Neuron (in vitro differentiated cells): ENCODE measurements at regions not wholly inside any gene's neighbourhood (a gene's known extent, or its start where the extent isn't known, plus 50 kb on each side); places are given as distances from the start of the nearest gene placed in this dataset.

Experiments
- H2AFZ ChIP-seq: one replicate; pipeline ENCODE4 v1.6.1; 2013; ENCODE audit warnings: low read depth, mild to moderate bottlenecking, inconsistent platforms, low read length, moderate library complexity
- H3K27me3 ChIP-seq: one replicate; pipeline ENCODE4 v1.6.1; 2013; ENCODE audit warnings: low read length; ENCODE audit not compliant: insufficient read depth
- H3K36me3 ChIP-seq: one replicate; pipeline ENCODE4 v1.6.1; 2013; ENCODE audit warnings: low read length; ENCODE audit not compliant: insufficient read depth
- H3K4me1 ChIP-seq: one replicate; pipeline ENCODE4 v1.6.1; 2013; ENCODE audit warnings: low read length; ENCODE audit not compliant: insufficient read depth
- H3K4me3 ChIP-seq: 2 replicates; pipeline ENCODE4 v1.5.1; 2013; ENCODE audit warnings: mild to moderate bottlenecking, low read length, moderate library complexity
- H3K9me3 ChIP-seq: one replicate; pipeline ENCODE4 v1.6.1; 2013; ENCODE audit warnings: low read length

DNA sequence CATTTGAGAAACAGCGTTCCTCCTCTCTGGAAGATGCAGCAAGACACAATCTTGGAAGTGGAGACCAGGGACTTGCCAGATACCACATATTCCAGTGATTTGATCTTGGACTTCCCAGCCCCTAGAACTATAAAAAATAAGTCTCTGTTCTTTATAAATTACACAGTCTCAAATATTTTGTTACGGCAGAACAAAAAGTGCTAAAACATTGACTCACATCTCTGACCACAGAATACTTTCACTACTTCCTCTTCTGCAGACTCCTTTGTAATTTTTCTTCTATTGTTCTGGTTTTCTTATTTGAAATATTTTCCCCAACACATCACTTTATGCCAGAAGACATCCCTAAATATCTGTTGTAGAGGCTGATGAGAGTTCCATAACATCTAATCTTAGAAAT, 706.1 kb upstream of the CDH18 start:
- no peaks in the 10 kb centered on the region for H3K36me3 ChIP-seq
- no peak overlapping the region for H3K4me3 ChIP-seq
- H2AFZ ChIP-seq: no peak overlapping the region
- H3K4me1 ChIP-seq: no peaks in the 10 kb centered on the region
- H3K27me3 ChIP-seq: no peaks in the 10 kb centered on the region
- H3K9me3 ChIP-seq: no peaks in the 10 kb centered on the region

DNA sequence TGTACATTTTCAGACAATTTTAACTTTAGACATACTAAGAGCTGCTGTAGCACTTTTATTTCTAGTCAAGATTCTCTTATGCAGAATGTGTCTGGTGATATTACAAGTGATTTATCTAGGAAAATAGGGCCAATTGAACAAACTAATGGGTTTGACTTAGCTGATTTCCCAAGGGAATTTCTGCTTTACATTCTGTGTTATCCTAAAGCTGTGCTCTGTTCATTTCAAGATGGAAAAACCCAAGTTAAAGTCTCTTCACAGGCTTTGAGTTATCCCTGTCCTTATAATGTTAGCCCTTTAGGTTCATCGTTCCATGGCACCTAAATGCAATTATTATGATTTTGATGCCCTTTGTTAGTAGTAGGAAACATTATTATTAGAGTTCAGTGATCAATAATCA, 704.9 kb upstream of the CDH18 start:
- Histone ChIP-seq H3K9me3 (no peaks in the 10 kb centered on the region), H3K27me3 (no peaks in the 10 kb centered on the region), H3K4me3 (no peak overlapping the region), H3K36me3 (no peaks in the 10 kb centered on the region), H3K4me1 (no peaks in the 10 kb centered on the region), H2AFZ (no peak overlapping the region)

DNA sequence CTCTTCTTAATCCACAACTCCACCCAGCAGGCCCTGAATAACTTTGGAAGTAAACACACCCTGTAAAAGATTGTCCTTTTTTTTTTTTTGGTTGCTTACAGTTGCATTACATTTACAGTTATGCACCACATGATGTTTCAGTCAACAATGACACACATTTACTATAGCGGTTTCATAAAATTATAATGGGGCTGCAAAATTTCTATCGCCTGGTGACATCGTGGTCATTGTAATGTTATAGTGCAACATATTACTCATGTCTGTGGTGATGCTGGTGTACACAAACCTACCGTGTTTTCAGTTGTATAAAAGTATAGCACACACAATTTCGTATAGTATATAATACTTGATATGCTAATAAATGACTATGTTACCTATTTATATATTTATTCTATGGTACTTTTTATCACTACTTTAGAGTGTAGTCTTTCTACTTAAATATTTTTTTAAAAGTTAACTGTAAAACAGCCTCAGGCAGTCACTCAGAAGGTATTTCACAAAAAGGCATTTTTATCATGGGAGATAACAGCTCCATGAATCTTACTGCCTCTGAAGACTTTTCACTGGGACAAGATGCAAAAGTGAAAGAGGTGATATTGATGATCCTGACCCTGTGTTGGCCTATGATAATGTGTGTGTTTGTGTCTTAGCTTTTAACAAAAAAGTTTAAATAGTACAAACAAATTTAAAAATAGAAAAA, 695.4 kb upstream of the CDH18 start:
- Histone ChIP-seq H3K4me3 (no peak overlapping the region), H3K27me3 (no peaks in the 10 kb centered on the region), H3K36me3 (no peaks in the 10 kb centered on the region)

DNA sequence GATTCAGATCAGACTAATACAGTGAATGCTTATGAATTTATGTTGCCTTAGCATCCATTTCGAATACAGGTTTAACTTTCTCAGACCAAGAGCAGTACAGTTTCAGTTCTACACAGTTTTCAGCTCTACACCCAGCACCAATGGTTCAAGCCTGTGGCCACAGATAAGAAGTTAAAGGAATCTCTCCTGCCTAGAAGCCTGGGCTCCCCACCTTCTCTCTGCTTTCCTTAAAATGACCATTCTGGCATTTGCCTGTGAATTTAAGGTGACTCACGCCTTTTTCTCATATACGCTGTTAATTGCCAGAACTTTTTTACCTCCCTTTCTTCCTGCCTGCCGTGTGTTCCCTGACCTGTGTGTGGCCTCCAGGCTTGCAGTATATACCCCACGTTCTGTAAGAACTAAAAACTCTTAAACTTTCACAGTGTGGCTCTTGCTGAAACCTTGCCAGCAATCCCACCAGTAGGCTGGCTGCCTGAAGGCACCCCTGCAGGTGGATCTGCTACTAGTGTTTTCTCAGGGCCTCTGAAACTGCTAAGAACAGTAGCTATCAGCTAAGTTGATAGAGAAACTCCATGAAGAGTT, 692.8 kb upstream of the CDH18 start:
- H3K36me3 ChIP-seq: no peaks in the 10 kb centered on the region
- no peaks in the 10 kb centered on the region for H3K4me1 ChIP-seq
- no peak overlapping the region for H2AFZ ChIP-seq
- H3K27me3 ChIP-seq: no peaks in the 10 kb centered on the region
- no peaks in the 10 kb centered on the region for H3K9me3 ChIP-seq
- no peak overlapping the region for H3K4me3 ChIP-seq

More for the DNA sequence above, 695.4 kb upstream of the CDH18 start:
- H2AFZ ChIP-seq: no peak overlapping the region
- no peaks in the 10 kb centered on the region for H3K9me3 ChIP-seq
- H3K4me1 ChIP-seq: no peaks in the 10 kb centered on the region

DNA sequence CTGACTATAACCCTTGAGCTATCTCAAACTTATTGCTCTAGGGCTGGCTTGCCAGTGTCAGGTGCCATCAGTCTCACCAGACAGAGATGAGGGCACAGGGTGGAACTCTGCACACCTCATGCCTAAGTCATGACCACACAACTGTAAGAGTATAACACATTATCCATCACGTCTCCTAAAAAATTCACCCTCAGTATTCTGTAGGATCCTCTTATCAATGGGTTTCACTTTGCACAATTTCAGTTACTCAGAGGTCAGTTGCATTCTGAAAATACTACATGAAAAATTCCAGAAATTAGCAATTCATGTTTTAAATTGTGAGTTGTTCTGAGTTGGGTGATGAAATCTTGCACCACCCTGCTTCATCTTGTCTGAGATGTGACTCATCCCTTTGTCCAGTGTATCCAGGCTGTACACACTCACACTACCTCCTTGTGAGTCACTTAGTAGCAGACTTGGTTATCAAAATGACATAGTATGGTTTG, 690.9 kb upstream of the CDH18 start:
- H2AFZ ChIP-seq: no peak overlapping the region
- no peaks in the 10 kb centered on the region for H3K4me1 ChIP-seq
- H3K36me3 ChIP-seq: no peaks in the 10 kb centered on the region
- H3K9me3 ChIP-seq: no peaks in the 10 kb centered on the region
- no peaks in the 10 kb centered on the region for H3K27me3 ChIP-seq
- no peak overlapping the region for H3K4me3 ChIP-seq

DNA sequence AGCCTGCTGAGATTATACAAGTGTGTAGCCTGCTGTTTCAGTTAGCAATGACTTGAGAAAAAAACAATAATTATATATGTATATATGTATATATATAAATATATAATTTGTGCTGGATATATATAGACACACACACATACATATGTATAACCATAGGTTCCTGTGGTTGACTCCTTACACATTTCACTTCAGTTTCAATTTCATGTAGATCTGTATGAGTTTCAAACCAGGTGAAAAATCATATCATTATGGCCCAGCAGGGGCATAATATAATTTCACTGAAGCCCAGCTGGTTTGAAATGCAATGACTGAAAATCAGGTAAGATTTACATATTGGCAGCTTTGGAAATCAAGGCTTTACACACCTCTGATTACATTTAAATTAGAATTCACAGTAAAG, 690.4 kb upstream of the CDH18 start:
- no peak overlapping the region for H3K4me3 ChIP-seq
- no peaks in the 10 kb centered on the region for H3K27me3 ChIP-seq
- no peaks in the 10 kb centered on the region for H3K36me3 ChIP-seq
- no peaks in the 10 kb centered on the region for H3K4me1 ChIP-seq
- no peaks in the 10 kb centered on the region for H3K9me3 ChIP-seq
- H2AFZ ChIP-seq: no peak overlapping the region

DNA sequence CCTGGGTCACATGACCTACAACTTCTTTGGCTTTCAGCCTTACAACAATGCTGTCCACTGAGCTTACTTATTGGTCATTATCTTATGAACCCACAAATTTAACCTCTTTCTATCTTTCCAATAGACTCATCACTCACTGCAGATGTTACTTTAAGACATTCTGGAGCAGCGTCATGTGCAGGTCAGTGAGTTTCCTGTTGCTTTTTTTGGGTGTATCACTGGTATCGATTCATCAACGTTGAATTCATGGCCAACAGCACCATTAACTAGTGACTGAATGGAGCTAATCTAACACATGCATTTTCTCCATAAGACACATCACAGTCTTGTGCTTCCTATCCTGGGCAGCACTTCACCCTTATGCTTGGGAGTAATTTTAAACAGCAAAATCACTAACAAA, 672.6 kb upstream of the CDH18 start:
- Histone ChIP-seq H2AFZ (no peak overlapping the region), H3K36me3 (no peaks in the 10 kb centered on the region), H3K27me3 (no peaks in the 10 kb centered on the region), H3K4me1 (no peaks in the 10 kb centered on the region), H3K4me3 (no peak overlapping the region), H3K9me3 (no peaks in the 10 kb centered on the region)

DNA sequence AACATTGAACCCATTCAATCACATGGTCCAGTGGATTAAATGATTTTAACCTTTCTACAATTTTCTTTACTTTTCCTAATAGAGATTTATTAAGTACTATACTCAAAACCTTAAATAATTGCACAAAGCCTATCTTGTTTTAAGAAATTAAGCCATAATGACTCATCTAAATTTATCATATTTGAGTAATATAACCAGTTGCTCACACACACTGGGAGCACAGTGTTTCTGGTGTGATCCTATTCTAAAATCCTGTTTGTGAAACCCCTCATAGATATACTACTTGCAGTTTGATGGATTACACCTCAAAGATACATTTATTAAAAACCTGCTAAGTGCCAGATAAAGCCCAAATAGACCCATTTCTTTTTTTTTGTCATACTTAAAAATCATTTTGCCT, 668.3 kb upstream of the CDH18 start:
- Histone ChIP-seq H3K4me3 (no peak overlapping the region), H2AFZ (no peak overlapping the region), H3K27me3 (no peaks in the 10 kb centered on the region), H3K36me3 (no peaks in the 10 kb centered on the region), H3K4me1 (no peaks in the 10 kb centered on the region), H3K9me3 (no peaks in the 10 kb centered on the region)

DNA sequence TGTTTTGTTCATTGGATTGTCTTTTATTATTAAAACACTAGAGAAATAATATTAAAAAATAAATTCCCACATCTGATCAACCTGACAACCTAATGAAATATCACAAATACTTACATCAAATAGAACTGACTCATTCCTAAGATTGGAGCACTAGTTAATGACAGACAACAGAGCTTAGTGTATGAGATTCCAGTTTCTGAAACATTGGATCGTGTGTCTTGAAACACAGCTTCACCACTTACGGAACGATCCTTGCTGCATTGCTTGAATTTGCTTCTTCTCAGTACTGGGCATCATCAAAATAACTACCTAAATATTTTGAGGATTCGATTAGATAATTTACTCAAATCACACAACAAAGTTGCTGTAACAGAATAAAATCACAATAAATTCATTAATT, 667.2 kb upstream of the CDH18 start:
- H2AFZ ChIP-seq: no peak overlapping the region
- no peaks in the 10 kb centered on the region for H3K36me3 ChIP-seq

DNA sequence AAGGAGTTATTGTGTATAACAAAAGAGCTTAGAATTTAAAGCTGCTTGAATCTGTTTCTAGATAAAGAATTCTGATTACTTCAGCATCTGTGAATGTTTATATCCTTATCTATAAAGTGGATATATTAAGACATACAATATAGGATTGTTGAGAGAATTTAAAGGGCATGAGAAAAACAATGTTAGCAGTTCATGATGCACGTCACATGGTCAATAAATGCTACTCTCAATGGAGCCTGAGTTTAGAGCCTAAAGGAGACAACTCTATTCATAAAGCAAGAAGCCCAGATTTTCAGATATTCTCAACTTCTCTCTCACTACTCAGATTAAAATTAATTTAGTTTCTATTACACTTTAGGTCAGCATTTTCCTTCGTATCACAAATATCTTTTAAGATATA, 666.7 kb upstream of the CDH18 start:
- no peaks in the 10 kb centered on the region for H3K4me1 ChIP-seq
- no peak overlapping the region for H2AFZ ChIP-seq
- H3K36me3 ChIP-seq: no peaks in the 10 kb centered on the region
- no peaks in the 10 kb centered on the region for H3K27me3 ChIP-seq
- no peaks in the 10 kb centered on the region for H3K9me3 ChIP-seq
- H3K4me3 ChIP-seq: no peak overlapping the region

More for the DNA sequence above, 667.2 kb upstream of the CDH18 start:
- Histone ChIP-seq H3K4me3 (no peak overlapping the region), H3K9me3 (no peaks in the 10 kb centered on the region), H3K27me3 (no peaks in the 10 kb centered on the region), H3K4me1 (no peaks in the 10 kb centered on the region)

DNA sequence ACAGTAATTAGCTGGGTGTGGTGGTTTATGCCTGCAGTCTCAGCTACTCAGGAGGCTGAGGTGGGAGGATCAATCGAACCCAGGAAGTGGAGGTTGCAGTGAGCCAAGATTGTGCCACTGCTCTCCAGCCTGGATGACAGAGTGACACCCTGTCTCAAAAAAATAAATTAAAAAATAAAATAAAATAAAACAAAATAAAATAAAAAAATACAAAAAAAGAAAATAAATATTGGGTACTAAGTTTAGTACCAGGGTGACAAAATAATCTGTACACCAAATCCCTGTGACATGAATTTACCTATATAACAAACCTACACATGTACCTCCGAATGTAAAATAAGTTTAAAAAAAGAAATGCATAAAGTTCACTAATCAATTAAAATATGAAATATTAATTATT, 666.0 kb upstream of the CDH18 start:
- no peaks in the 10 kb centered on the region for H3K4me1 ChIP-seq
- H3K4me3 ChIP-seq: no peak overlapping the region
- no peaks in the 10 kb centered on the region for H3K9me3 ChIP-seq
- no peaks in the 10 kb centered on the region for H3K36me3 ChIP-seq
- no peak overlapping the region for H2AFZ ChIP-seq
- H3K27me3 ChIP-seq: no peaks in the 10 kb centered on the region

DNA sequence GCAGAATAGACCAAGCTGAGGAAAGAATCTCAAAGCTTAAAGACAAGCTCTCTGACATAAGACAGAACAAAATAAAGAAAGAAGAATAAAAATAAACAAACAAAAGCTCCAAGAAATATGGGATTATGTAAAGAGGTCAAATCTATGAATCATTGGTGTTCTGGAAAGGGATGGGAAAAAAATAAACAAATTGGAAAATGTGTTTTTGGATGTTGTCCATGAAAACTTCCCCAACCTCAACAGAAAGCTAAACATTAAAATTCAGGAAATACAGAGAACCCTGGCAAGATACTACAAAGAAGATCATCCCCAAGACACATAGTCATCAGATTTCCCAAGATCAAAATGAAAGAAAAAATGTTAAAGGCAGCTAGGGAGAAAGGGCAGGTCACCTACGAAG, 662.0 kb upstream of the CDH18 start:
- Histone ChIP-seq H2AFZ (no peak overlapping the region), H3K4me1 (no peaks in the 10 kb centered on the region), H3K36me3 (no peaks in the 10 kb centered on the region), H3K9me3 (no peaks in the 10 kb centered on the region), H3K4me3 (no peak overlapping the region), H3K27me3 (no peaks in the 10 kb centered on the region)

DNA sequence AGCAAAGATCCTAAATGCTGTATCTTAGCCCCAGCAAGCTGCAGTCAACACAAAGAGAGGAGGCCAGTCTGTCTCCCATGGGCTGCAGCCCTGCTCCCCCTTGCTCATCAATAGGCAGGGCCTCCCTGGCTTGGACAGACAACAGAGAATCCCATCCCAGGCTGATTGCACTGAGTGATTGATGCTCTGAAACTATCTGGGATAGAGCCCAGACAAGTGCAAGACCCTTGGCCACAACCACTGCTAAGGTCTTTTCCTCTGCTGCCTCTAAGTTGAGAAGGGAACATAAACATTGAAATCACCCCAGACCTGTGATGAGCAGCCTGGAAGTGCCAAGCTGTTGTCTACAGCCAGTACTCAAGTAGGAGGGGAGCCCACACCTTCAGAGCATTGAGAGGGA, 661.0 kb upstream of the CDH18 start:
- H3K27me3 ChIP-seq: no peaks in the 10 kb centered on the region

DNA sequence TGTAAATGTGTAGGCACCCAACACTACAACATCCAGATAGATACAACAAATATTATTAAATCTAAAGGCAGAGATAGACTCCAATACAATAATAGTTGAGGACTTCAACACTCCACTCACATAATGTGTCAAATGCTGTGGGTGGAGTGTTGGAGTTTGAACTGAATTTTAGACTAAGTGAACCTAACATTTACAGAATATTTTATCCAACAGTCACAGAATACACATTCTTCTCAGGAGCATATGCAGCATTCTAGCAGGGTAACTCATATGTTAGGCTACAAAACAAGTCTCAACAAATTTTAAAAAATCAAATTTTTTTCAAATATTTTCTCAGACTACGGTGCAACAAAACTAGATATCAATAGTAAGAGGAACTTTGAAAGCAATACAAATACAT, 648.7 kb upstream of the CDH18 start:
- no peaks in the 10 kb centered on the region for H3K9me3 ChIP-seq
- H2AFZ ChIP-seq: no peak overlapping the region
- no peaks in the 10 kb centered on the region for H3K27me3 ChIP-seq
- no peak overlapping the region for H3K4me3 ChIP-seq
- H3K4me1 ChIP-seq: no peaks in the 10 kb centered on the region
- no peaks in the 10 kb centered on the region for H3K36me3 ChIP-seq

More for the DNA sequence above, 661.0 kb upstream of the CDH18 start:
- Histone ChIP-seq H3K9me3 (no peaks in the 10 kb centered on the region), H3K4me3 (no peak overlapping the region), H3K4me1 (no peaks in the 10 kb centered on the region), H3K36me3 (no peaks in the 10 kb centered on the region), H2AFZ (no peak overlapping the region)
